NCI-H226 (cell line): ENCODE measurements at regions not wholly inside any gene's neighbourhood (a gene's known extent, or its start where the extent isn't known, plus 50 kb on each side); places are given as distances from the start of the nearest gene placed in this dataset.
"Not testable (repeated sequence)": the region's sequence is repeated elsewhere in the genome, so short reads cannot be mapped to it uniquely, and the experiment has no call there.

Experiments used
- DNase-seq: peaks from one replicate; pipeline ENCODE4 v3.0.0-alpha.2; 2015

- no peak for DNase-seq
These were observed 94.6 kb upstream of the SCAF11 start for GRCh38 chr12:46084666-46085631.

GRCh38 chr12:46082490-46083200, 92.3 kb upstream of the SCAF11 start:
- DNase-seq, result no peak

GRCh38 chr12:46073321-46073720, 82.9 kb upstream of the SCAF11 start:
- no peak for DNase-seq

- DNase-seq, result peak; percentile 81
These were observed 81.6 kb upstream of the SCAF11 start for GRCh38 chr12:46071769-46072624.

GRCh38 chr12:46071335-46071734, 81.0 kb upstream of the SCAF11 start:
- no peak for DNase-seq

- no peak for DNase-seq
These were observed 76.7 kb upstream of the SCAF11 start for GRCh38 chr12:46067094-46067493.

- DNase-seq, result no peak
These were observed 75.2 kb upstream of the SCAF11 start for GRCh38 chr12:46065412-46066166.

- no peak for DNase-seq
These were observed 74.2 kb upstream of the SCAF11 start for GRCh38 chr12:46064548-46064947.

- not testable (repeated sequence) for DNase-seq
These were observed 68.3 kb upstream of the SCAF11 start for GRCh38 chr12:46058697-46059096.

GRCh38 chr12:46050805-46051204, 60.4 kb upstream of the SCAF11 start:
- DNase-seq, result no peak

- DNase-seq, result no peak
These were observed 59.3 kb upstream of the SCAF11 start for GRCh38 chr12:46049665-46050064.

GRCh38 chr12:46046436-46046835, 56.1 kb upstream of the SCAF11 start:
- DNase-seq, result no peak

GRCh38 chr12:46043972-46044520, 53.7 kb upstream of the SCAF11 start:
- no peak for DNase-seq
